CD4-positive, CD25-positive, alpha-beta regulatory T cell (primary cell): ENCODE measurements at regions not wholly inside any gene's neighbourhood (a gene's known extent, or its start where the extent isn't known, plus 50 kb on each side); places are given as distances from the start of the nearest gene placed in this dataset.
"Not testable (repeated sequence)": the region's sequence is repeated elsewhere in the genome, so short reads cannot be mapped to it uniquely, and the experiment has no call there.

Experiments used
- ATAC-seq, 2 donors: fragments of 150-1000 bp; cut with Tn5 transposase; one replicate each; pipeline ENCODE4 v1.10.0; 2021; ENCODE audit warnings: low read depth in 2 of 2, moderate number of reproducible peaks in 2 of 2, moderate library complexity in 1 of 2
- DNase-seq, 3 donors: peaks; one replicate each; pipeline versions ENCODE4 v3.0.0 to v3.0.0-alpha.2; 2012 to 2022; ENCODE audit warnings: mixed read lengths in 1 of 3
- H3K27ac ChIP-seq: one replicate; pipeline ENCODE4 v1.7.0; 2013; ENCODE audit warnings: mild to moderate bottlenecking, low read length; ENCODE audit not compliant: insufficient read depth, poor library complexity, severe bottlenecking
- H3K27me3 ChIP-seq: one replicate; pipeline ENCODE4 v1.7.0; 2013; ENCODE audit warnings: low read length; ENCODE audit not compliant: control insufficient read depth, insufficient read depth
- H3K36me3 ChIP-seq: one replicate; pipeline ENCODE4 v1.7.0; 2013; ENCODE audit warnings: mild to moderate bottlenecking, low read length, moderate library complexity; ENCODE audit not compliant: control insufficient read depth, insufficient read depth
- H3K4me1 ChIP-seq: 2 replicates; pipeline ENCODE4 v1.7.0; 2013; ENCODE audit warnings: mild to moderate bottlenecking, low read length; ENCODE audit not compliant: insufficient read depth, control insufficient read depth, poor library complexity, severe bottlenecking
- H3K4me3 ChIP-seq: one replicate; pipeline ENCODE4 v1.7.0; 2013; ENCODE audit warnings: low read depth, mild to moderate bottlenecking, low read length, moderate library complexity
- H3K9me3 ChIP-seq, 2 experiments: 1 replicate in 1 of 2; 2 replicates in 1 of 2; pipeline ENCODE4 v1.7.0; 2013; ENCODE audit warnings: low read length in 2 of 2, mild to moderate bottlenecking in 1 of 2, moderate library complexity in 1 of 2; ENCODE audit not compliant: control insufficient read depth in 2 of 2
- H3K27ac Mint-ChIP-seq, 3 donors: one replicate each; pipeline ENCODE4 v1.8.0; 2020 to 2022; ENCODE audit warnings: mild to moderate bottlenecking in 3 of 3, mixed read lengths in 3 of 3, moderate library complexity in 2 of 3
- H3K27me3 Mint-ChIP-seq: one replicate; pipeline ENCODE4 v1.8.0; 2022; ENCODE audit warnings: mild to moderate bottlenecking, mixed read lengths
- H3K36me3 Mint-ChIP-seq: one replicate; pipeline ENCODE4 v1.8.0; 2020; ENCODE audit warnings: mixed read lengths
- H3K4me1 Mint-ChIP-seq, 4 donors: one replicate each; pipeline ENCODE4 v1.8.0; 2020 to 2022; ENCODE audit warnings: mixed read lengths in 4 of 4, mild to moderate bottlenecking in 1 of 4
- H3K4me3 Mint-ChIP-seq, 4 donors: one replicate each; pipeline ENCODE4 v1.8.0; 2020 to 2022; ENCODE audit warnings: mild to moderate bottlenecking in 4 of 4, mixed read lengths in 4 of 4, moderate library complexity in 3 of 4
- H3K9me3 Mint-ChIP-seq, 7 donors: one replicate each; pipeline ENCODE4 v1.8.0; 2020 to 2022; ENCODE audit warnings: mixed read lengths in 7 of 7, mild to moderate bottlenecking in 3 of 7, moderate library complexity in 2 of 7

- H3K4me3 ChIP-seq, result no peak overlapping the region
- no peaks in the 10 kb centered on the region for H3K9me3 ChIP-seq
- no peaks in the 10 kb centered on the region for H3K4me1 ChIP-seq
- no peaks in the 10 kb centered on the region for H3K36me3 Mint-ChIP-seq
- no peaks in the 10 kb centered on the region for H3K27me3 ChIP-seq
- H3K36me3 ChIP-seq, result no peaks in the 10 kb centered on the region
- H3K9me3 Mint-ChIP-seq, result peaks cover 0 to 4% (median 0%) of the 10 kb centered on the region in 7 donors
- no peak overlapping the region for H3K4me3 Mint-ChIP-seq
- H3K27ac ChIP-seq, result no peak overlapping the region
- DNase-seq, result no peak
- H3K27ac Mint-ChIP-seq, result no peak overlapping the region
- H3K4me1 Mint-ChIP-seq, result no peaks in the 10 kb centered on the region
- no peak for ATAC-seq
- peaks cover 7% of the 10 kb centered on the region for H3K27me3 Mint-ChIP-seq
Observed at GRCh38 chr4:8675383-8675782, 82.8 kb downstream of the CPZ start.

GRCh38 chr4:8674311-8674885 lies 81.8 kb downstream of the CPZ start:
- Histone ChIP-seq H3K27me3 (no peaks in the 10 kb centered on the region), H3K4me1 (no peaks in the 10 kb centered on the region), H3K4me3 (no peak overlapping the region), H3K27ac (no peak overlapping the region), H3K36me3 (no peaks in the 10 kb centered on the region), H3K9me3 (no peaks in the 10 kb centered on the region)
- no peak overlapping the region for H3K27ac Mint-ChIP-seq
- H3K4me3 Mint-ChIP-seq, result no peak overlapping the region
- H3K27me3 Mint-ChIP-seq, result peaks cover 7% of the 10 kb centered on the region
- H3K36me3 Mint-ChIP-seq, result no peaks in the 10 kb centered on the region
- no peaks in the 10 kb centered on the region for H3K4me1 Mint-ChIP-seq
- H3K9me3 Mint-ChIP-seq, result peaks cover 0 to 4% (median 0%) of the 10 kb centered on the region in 7 donors
- ATAC-seq (no peak), DNase-seq (no peak)

DNA sequence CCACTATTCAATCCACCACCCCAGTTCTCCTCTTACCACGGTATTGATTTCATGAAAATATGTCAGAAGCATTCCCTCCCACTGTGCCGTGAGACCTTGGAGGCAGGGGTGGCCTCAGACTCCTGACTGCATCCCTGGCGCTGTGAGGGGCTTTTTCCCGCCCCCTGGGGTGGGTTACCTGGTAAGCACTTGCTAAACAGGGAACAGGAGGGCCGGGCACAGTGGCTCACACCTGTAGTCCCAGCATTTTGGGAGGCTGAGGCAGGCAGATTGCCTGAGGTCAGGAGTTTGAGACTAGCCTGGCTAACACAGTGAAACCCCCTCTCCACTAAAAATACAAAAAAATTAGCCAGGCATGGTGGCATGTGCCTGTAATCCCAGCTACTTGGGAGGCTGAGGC lies 80.5 kb downstream of the CPZ start:
- H3K27me3 ChIP-seq, H3K4me1 Mint-ChIP-seq, DNase-seq, H3K9me3 Mint-ChIP-seq, H3K4me3 Mint-ChIP-seq, H3K27ac Mint-ChIP-seq, H3K36me3 ChIP-seq, ATAC-seq, H3K4me1 ChIP-seq, H3K4me3 ChIP-seq, H3K9me3 ChIP-seq, H3K36me3 Mint-ChIP-seq, H3K27ac ChIP-seq, H3K27me3 Mint-ChIP-seq: not testable (repeated sequence)

DNA sequence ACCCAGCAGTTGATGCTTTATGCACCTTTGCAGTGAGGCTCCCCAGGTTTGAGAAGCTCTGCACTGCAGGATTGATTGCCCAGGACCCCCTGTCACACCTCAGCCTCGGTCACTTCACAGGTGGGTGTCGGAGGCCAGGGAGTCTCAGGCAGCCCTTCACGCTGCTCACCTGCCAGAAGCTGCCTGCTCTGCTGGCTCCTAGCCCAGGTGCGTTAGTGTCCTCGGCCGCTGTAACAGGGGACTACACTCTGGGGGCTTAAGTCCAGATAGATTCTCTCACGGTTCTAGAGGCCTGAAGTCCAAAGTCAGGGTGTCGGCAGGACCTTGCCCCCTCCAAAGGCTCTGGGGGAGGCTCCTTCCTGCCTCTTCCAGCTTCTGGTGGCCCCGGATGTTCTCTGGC lies 79.9 kb downstream of the CPZ start:
- no peaks in the 10 kb centered on the region for H3K4me1 Mint-ChIP-seq
- H3K9me3 Mint-ChIP-seq, result peaks cover 0 to 4% (median 0%) of the 10 kb centered on the region in 7 donors
- Histone ChIP-seq H3K36me3 (no peaks in the 10 kb centered on the region), H3K27ac (no peak overlapping the region), H3K4me3 (no peak overlapping the region), H3K4me1 (no peaks in the 10 kb centered on the region), H3K9me3 (no peaks in the 10 kb centered on the region), H3K27me3 (no peaks in the 10 kb centered on the region)
- H3K27me3 Mint-ChIP-seq, result peaks cover 7% of the 10 kb centered on the region
- no peak for ATAC-seq
- DNase-seq, result no peak
- H3K36me3 Mint-ChIP-seq, result no peaks in the 10 kb centered on the region
- H3K4me3 Mint-ChIP-seq, result no peak overlapping the region
- no peak overlapping the region for H3K27ac Mint-ChIP-seq

DNA sequence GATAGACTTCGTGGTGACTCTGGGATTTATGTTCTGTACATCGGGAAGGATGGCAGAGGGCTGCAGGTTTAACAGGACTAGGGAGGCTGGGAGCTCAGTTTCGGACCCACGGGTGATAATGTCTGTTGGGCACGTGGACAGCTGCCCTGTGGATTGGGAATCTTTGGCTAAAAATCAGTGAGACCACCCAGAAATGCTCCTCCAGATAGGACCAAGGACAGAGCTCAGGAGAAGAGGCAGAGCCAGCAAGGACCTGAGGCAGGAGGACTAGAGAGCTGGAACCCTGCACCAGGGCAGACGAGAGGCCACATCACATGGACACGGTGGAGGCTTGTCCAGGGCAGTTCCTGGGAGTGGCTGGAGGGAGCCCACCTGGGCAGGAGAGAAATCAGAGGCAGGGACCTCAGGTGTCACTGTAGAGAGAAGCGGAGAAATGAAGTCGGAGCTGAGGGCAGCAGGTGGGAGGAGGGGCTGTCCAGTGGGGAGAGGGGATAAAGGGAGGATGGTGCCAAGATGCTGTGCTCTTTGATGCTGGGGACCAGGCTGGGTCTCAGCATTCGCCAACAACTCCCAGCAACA lies 79.2 kb downstream of the CPZ start:
- Histone ChIP-seq H3K27me3 (no peaks in the 10 kb centered on the region), H3K27ac (no peak overlapping the region), H3K36me3 (no peaks in the 10 kb centered on the region), H3K4me3 (no peak overlapping the region), H3K4me1 (no peaks in the 10 kb centered on the region), H3K9me3 (no peaks in the 10 kb centered on the region)
- DNase-seq (no peak), ATAC-seq (no peak)
- H3K4me1 Mint-ChIP-seq, result no peaks in the 10 kb centered on the region
- H3K9me3 Mint-ChIP-seq, result peaks cover 0 to 3% (median 0%) of the 10 kb centered on the region in 7 donors
- H3K4me3 Mint-ChIP-seq, result no peak overlapping the region
- peaks cover 7% of the 10 kb centered on the region for H3K27me3 Mint-ChIP-seq
- no peaks in the 10 kb centered on the region for H3K36me3 Mint-ChIP-seq
- no peak overlapping the region for H3K27ac Mint-ChIP-seq
